ENCODE measurements at regions not wholly inside any gene's neighbourhood (a gene's known extent, or its start where the extent isn't known, plus 50 kb on each side); places are given as distances from the start of the nearest gene placed in this dataset.

GRCh38 chr2:217165547-217165946 lies 305.7 kb upstream of the TNP1 start:
- no peak overlapping the region for H3K27ac ChIP-seq (ENCODE audit: low read depth in 2 of 2, low read length in 1 of 2)
- H3K9me3 ChIP-seq (ENCODE audit: control insufficient read depth in 2 of 2, insufficient read depth in 1 of 2, low read depth in 1 of 2, low read length in 1 of 2), result no peaks in the 10 kb centered on the region
- no peaks in the 10 kb centered on the region for H3K4me1 ChIP-seq (ENCODE audit: control insufficient read depth in 2 of 2, insufficient read depth in 2 of 2, low read length in 1 of 2)
- H3K4me3 ChIP-seq (ENCODE audit: low read depth in 1 of 2, low read length in 2 of 2), result no peak overlapping the region
- no peaks in the 10 kb centered on the region for H3K36me3 ChIP-seq (ENCODE audit: control insufficient read depth in 2 of 2, insufficient read depth in 2 of 2, low read length in 1 of 2)
- H3K27me3 ChIP-seq (ENCODE audit: control insufficient read depth in 1 of 2, insufficient read depth in 2 of 2, low read length in 2 of 2), result no peaks in the 10 kb centered on the region
- 91 to 95% methylated on average over 2 of the region's 2 CpGs for WGBS, 2 donors

GRCh38 chr2:217163987-217164386 lies 304.1 kb upstream of the TNP1 start:
- no peak overlapping the region for H3K27ac ChIP-seq (ENCODE audit: low read depth in 2 of 2, low read length in 1 of 2)
- H3K9me3 ChIP-seq (ENCODE audit: control insufficient read depth in 2 of 2, insufficient read depth in 1 of 2, low read depth in 1 of 2, low read length in 1 of 2), result no peaks in the 10 kb centered on the region
- H3K4me1 ChIP-seq (ENCODE audit: control insufficient read depth in 2 of 2, insufficient read depth in 2 of 2, low read length in 1 of 2), result no peaks in the 10 kb centered on the region
- H3K27me3 ChIP-seq (ENCODE audit: control insufficient read depth in 1 of 2, insufficient read depth in 2 of 2, low read length in 2 of 2), result no peaks in the 10 kb centered on the region
- no peak overlapping the region for H3K4me3 ChIP-seq (ENCODE audit: low read depth in 1 of 2, low read length in 2 of 2)
- no peaks in the 10 kb centered on the region for H3K36me3 ChIP-seq (ENCODE audit: control insufficient read depth in 2 of 2, insufficient read depth in 2 of 2, low read length in 1 of 2)
- 83 to 86% methylated on average over 4 of the region's 4 CpGs for WGBS, 2 donors

GRCh38 chr2:217162533-217162932 lies 302.7 kb upstream of the TNP1 start:
- WGBS, 2 donors, result 72 to 76% methylated on average over 9 of the region's 9 CpGs
- Histone ChIP-seq H3K4me1 (ENCODE audit: control insufficient read depth in 2 of 2, insufficient read depth in 2 of 2, low read length in 1 of 2) (no peaks in the 10 kb centered on the region), H3K27me3 (ENCODE audit: control insufficient read depth in 1 of 2, insufficient read depth in 2 of 2, low read length in 2 of 2) (no peaks in the 10 kb centered on the region), H3K9me3 (ENCODE audit: control insufficient read depth in 2 of 2, insufficient read depth in 1 of 2, low read depth in 1 of 2, low read length in 1 of 2) (no peaks in the 10 kb centered on the region), H3K36me3 (ENCODE audit: control insufficient read depth in 2 of 2, insufficient read depth in 2 of 2, low read length in 1 of 2) (no peaks in the 10 kb centered on the region), H3K4me3 (ENCODE audit: low read depth in 1 of 2, low read length in 2 of 2) (no peak overlapping the region), H3K27ac (ENCODE audit: low read depth in 2 of 2, low read length in 1 of 2) (no peak overlapping the region)

GRCh38 chr2:217160978-217161973 lies 301.4 kb upstream of the TNP1 start:
- Histone ChIP-seq H3K27me3 (ENCODE audit: control insufficient read depth in 1 of 2, insufficient read depth in 2 of 2, low read length in 2 of 2) (no peaks in the 10 kb centered on the region), H3K9me3 (ENCODE audit: control insufficient read depth in 2 of 2, insufficient read depth in 1 of 2, low read depth in 1 of 2, low read length in 1 of 2) (no peaks in the 10 kb centered on the region), H3K36me3 (ENCODE audit: control insufficient read depth in 2 of 2, insufficient read depth in 2 of 2, low read length in 1 of 2) (no peaks in the 10 kb centered on the region), H3K4me1 (ENCODE audit: control insufficient read depth in 2 of 2, insufficient read depth in 2 of 2, low read length in 1 of 2) (no peaks in the 10 kb centered on the region), H3K27ac (ENCODE audit: low read depth in 2 of 2, low read length in 1 of 2) (no peak overlapping the region), H3K4me3 (ENCODE audit: low read depth in 1 of 2, low read length in 2 of 2) (no peak overlapping the region)
- WGBS, 2 donors, result 66 to 78% methylated on average over 9 of the region's 9 CpGs

- WGBS, 2 donors, result 59 to 68% methylated on average over 4 of the region's 4 CpGs
- H3K4me3 ChIP-seq (ENCODE audit: low read depth in 1 of 2, low read length in 2 of 2), result no peak overlapping the region
Measured at GRCh38 chr2:217160103-217160743, 300.4 kb upstream of the TNP1 start.

GRCh38 chr2:217158928-217159327 lies 299.1 kb upstream of the TNP1 start:
- Histone ChIP-seq H3K9me3 (ENCODE audit: control insufficient read depth in 2 of 2, insufficient read depth in 1 of 2, low read depth in 1 of 2, low read length in 1 of 2) (no peaks in the 10 kb centered on the region), H3K4me1 (ENCODE audit: control insufficient read depth in 2 of 2, insufficient read depth in 2 of 2, low read length in 1 of 2) (no peaks in the 10 kb centered on the region), H3K36me3 (ENCODE audit: control insufficient read depth in 2 of 2, insufficient read depth in 2 of 2, low read length in 1 of 2) (no peaks in the 10 kb centered on the region), H3K4me3 (ENCODE audit: low read depth in 1 of 2, low read length in 2 of 2) (no peak overlapping the region), H3K27me3 (ENCODE audit: control insufficient read depth in 1 of 2, insufficient read depth in 2 of 2, low read length in 2 of 2) (no peaks in the 10 kb centered on the region), H3K27ac (ENCODE audit: low read depth in 2 of 2, low read length in 1 of 2) (no peak overlapping the region)
- 92 to 95% methylated on average over 2 of the region's 2 CpGs for WGBS, 2 donors

More at GRCh38 chr2:217160103-217160743, 300.4 kb upstream of the TNP1 start:
- no peaks in the 10 kb centered on the region for H3K4me1 ChIP-seq (ENCODE audit: control insufficient read depth in 2 of 2, insufficient read depth in 2 of 2, low read length in 1 of 2)
- H3K27me3 ChIP-seq (ENCODE audit: control insufficient read depth in 1 of 2, insufficient read depth in 2 of 2, low read length in 2 of 2), result no peaks in the 10 kb centered on the region
- H3K36me3 ChIP-seq (ENCODE audit: control insufficient read depth in 2 of 2, insufficient read depth in 2 of 2, low read length in 1 of 2), result no peaks in the 10 kb centered on the region
- no peak overlapping the region for H3K27ac ChIP-seq (ENCODE audit: low read depth in 2 of 2, low read length in 1 of 2)
- H3K9me3 ChIP-seq (ENCODE audit: control insufficient read depth in 2 of 2, insufficient read depth in 1 of 2, low read depth in 1 of 2, low read length in 1 of 2), result no peaks in the 10 kb centered on the region

- H3K4me3 ChIP-seq (ENCODE audit: low read depth in 1 of 2, low read length in 2 of 2), result no peak overlapping the region
- no peaks in the 10 kb centered on the region for H3K27me3 ChIP-seq (ENCODE audit: control insufficient read depth in 1 of 2, insufficient read depth in 2 of 2, low read length in 2 of 2)
- H3K9me3 ChIP-seq (ENCODE audit: control insufficient read depth in 2 of 2, insufficient read depth in 1 of 2, low read depth in 1 of 2, low read length in 1 of 2), result no peaks in the 10 kb centered on the region
- 91 to 95% methylated on average over 6 of the region's 6 CpGs for WGBS, 2 donors
- H3K27ac ChIP-seq (ENCODE audit: low read depth in 2 of 2, low read length in 1 of 2), result no peak overlapping the region
- no peaks in the 10 kb centered on the region for H3K36me3 ChIP-seq (ENCODE audit: control insufficient read depth in 2 of 2, insufficient read depth in 2 of 2, low read length in 1 of 2)
- H3K4me1 ChIP-seq (ENCODE audit: control insufficient read depth in 2 of 2, insufficient read depth in 2 of 2, low read length in 1 of 2), result no peaks in the 10 kb centered on the region
Measured at GRCh38 chr2:217157581-217157980, 297.7 kb upstream of the TNP1 start.

DNA sequence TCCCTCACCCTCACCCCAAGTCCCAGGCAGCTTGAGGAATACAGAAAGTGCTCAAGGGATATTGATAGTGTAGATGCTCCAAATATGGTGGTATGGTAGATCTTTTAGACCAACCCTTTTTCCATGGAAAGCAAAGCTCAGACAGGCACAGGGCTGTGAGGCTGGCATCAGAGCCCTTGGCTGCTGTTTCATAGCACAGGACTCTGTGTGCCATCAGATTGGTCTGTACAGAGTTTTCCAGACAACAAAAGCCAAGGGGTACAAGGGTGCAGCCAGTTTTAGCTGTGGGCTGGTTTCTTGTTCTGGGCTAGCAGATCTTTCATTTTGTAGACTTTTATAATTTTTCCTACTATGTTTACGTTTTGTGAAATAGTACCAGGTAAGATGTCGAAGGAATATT lies 296.9 kb upstream of the TNP1 start:
- H3K36me3 ChIP-seq (ENCODE audit: control insufficient read depth in 2 of 2, insufficient read depth in 2 of 2, low read length in 1 of 2), result no peaks in the 10 kb centered on the region
- 84 to 92% methylated on average over 2 of the region's 2 CpGs for WGBS, 2 donors
- no peaks in the 10 kb centered on the region for H3K27me3 ChIP-seq (ENCODE audit: control insufficient read depth in 1 of 2, insufficient read depth in 2 of 2, low read length in 2 of 2)
- no peaks in the 10 kb centered on the region for H3K4me1 ChIP-seq (ENCODE audit: control insufficient read depth in 2 of 2, insufficient read depth in 2 of 2, low read length in 1 of 2)
- H3K9me3 ChIP-seq (ENCODE audit: control insufficient read depth in 2 of 2, insufficient read depth in 1 of 2, low read depth in 1 of 2, low read length in 1 of 2), result no peaks in the 10 kb centered on the region
- H3K4me3 ChIP-seq (ENCODE audit: low read depth in 1 of 2, low read length in 2 of 2), result no peak overlapping the region
- no peak overlapping the region for H3K27ac ChIP-seq (ENCODE audit: low read depth in 2 of 2, low read length in 1 of 2)

DNA sequence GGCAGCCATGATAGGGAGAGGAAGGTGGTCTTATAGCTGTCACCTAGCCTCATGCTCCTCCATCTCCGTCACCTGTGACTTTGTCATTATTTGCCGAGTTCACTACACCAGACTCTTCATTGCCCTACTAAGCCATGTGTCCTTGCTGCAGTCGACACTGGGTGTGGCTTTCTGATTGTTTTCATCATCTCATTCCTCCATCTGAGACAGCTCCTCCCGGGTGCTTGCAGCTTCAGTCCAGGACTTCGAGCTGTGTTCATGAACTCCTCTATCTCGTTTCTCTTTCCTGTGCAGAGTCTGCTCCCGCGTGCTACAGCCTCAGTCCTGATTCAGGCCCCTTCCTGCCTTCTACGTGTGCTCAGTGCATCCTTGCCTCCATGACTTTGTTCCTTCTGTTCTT lies 295.1 kb upstream of the TNP1 start:
- no peaks in the 10 kb centered on the region for H3K4me1 ChIP-seq (ENCODE audit: control insufficient read depth in 2 of 2, insufficient read depth in 2 of 2, low read length in 1 of 2)
- H3K27ac ChIP-seq (ENCODE audit: low read depth in 2 of 2, low read length in 1 of 2), result no peak overlapping the region
- no peak overlapping the region for H3K4me3 ChIP-seq (ENCODE audit: low read depth in 1 of 2, low read length in 2 of 2)
- no peaks in the 10 kb centered on the region for H3K36me3 ChIP-seq (ENCODE audit: control insufficient read depth in 2 of 2, insufficient read depth in 2 of 2, low read length in 1 of 2)
- no peaks in the 10 kb centered on the region for H3K9me3 ChIP-seq (ENCODE audit: control insufficient read depth in 2 of 2, insufficient read depth in 1 of 2, low read depth in 1 of 2, low read length in 1 of 2)
- WGBS, 2 donors, result 77 to 85% methylated on average over 9 of the region's 9 CpGs
- no peaks in the 10 kb centered on the region for H3K27me3 ChIP-seq (ENCODE audit: control insufficient read depth in 1 of 2, insufficient read depth in 2 of 2, low read length in 2 of 2)
